Thyroid gland (tissue), 4 donors: ENCODE measurements at regions not wholly inside any gene's neighbourhood (a gene's known extent, or its start where the extent isn't known, plus 50 kb on each side); places are given as distances from the start of the nearest gene placed in this dataset.

Experiments
- POLR2A ChIP-seq, 2 donors: fragments of 450-650 bp; IDR thresholded peaks; one replicate each; pipeline ENCODE4 v1.6.1; 2017; ENCODE audit warnings: antibody characterized with exemption in 2 of 2, mild to moderate bottlenecking in 2 of 2, moderate library complexity in 1 of 2
- TF ChIP-seq, protein P1 (sequence below), 6 experiments: fragments of 200-600 bp in 3 of 6; fragments of 450-650 bp in 3 of 6; sonication (generic) in 3 of 6; IDR thresholded peaks; one replicate each; pipeline ENCODE4 v1.5.1; 2016 to 2019; ENCODE audit warnings: antibody characterized with exemption in 6 of 6, mild to moderate bottlenecking in 2 of 6, inconsistent platforms in 1 of 6, moderate library complexity in 1 of 6

DNA sequence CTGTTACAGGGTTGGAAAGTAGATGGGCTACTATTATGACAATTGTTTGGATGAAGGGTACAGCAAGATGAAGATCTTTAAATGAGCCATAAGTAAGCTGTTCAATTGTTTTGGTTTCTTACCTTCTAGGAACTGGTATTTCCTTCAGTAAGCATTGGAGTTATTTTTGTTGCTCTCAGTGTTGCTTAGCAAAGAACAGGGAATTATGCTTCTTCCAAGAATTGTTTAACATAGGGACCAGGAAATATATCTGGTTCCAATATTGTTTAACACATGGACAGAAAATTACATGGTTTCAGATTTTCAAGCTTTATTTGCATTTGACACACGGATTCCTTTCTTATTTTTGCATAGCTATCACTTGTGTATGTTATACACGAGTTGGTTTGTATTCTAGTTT lies 1999.0 kb downstream of the ARAP2 start:
- TF ChIP-seq, protein P1, sequence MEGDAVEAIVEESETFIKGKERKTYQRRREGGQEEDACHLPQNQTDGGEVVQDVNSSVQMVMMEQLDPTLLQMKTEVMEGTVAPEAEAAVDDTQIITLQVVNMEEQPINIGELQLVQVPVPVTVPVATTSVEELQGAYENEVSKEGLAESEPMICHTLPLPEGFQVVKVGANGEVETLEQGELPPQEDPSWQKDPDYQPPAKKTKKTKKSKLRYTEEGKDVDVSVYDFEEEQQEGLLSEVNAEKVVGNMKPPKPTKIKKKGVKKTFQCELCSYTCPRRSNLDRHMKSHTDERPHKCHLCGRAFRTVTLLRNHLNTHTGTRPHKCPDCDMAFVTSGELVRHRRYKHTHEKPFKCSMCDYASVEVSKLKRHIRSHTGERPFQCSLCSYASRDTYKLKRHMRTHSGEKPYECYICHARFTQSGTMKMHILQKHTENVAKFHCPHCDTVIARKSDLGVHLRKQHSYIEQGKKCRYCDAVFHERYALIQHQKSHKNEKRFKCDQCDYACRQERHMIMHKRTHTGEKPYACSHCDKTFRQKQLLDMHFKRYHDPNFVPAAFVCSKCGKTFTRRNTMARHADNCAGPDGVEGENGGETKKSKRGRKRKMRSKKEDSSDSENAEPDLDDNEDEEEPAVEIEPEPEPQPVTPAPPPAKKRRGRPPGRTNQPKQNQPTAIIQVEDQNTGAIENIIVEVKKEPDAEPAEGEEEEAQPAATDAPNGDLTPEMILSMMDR (IDR thresholded peaks at IDR 0.05): no peak
- TF ChIP-seq POLR2A (IDR thresholded peaks at IDR 0.05): no peak
